Endodermal cell (in vitro differentiated cells): ENCODE measurements at regions not wholly inside any gene's neighbourhood (a gene's known extent, or its start where the extent isn't known, plus 50 kb on each side); places are given as distances from the start of the nearest gene placed in this dataset.

ENCODE experiments used
- DNase-seq: peaks from one replicate; pipeline ENCODE4 v3.0.0-alpha.2; 2017
- H3K27ac ChIP-seq: 2 replicates; pipeline ENCODE4 v1.5.1; 2013; ENCODE audit warnings: mild to moderate bottlenecking, low read depth, low read length, moderate library complexity
- H3K27me3 ChIP-seq: 2 replicates; pipeline ENCODE4 v1.6.1; 2013; ENCODE audit warnings: mild to moderate bottlenecking, low read length, moderate library complexity; ENCODE audit not compliant: insufficient read depth, control insufficient read depth, poor library complexity, severe bottlenecking
- H3K36me3 ChIP-seq: 2 replicates; pipeline ENCODE4 v1.7.0; 2013; ENCODE audit warnings: mild to moderate bottlenecking, low read length, moderate library complexity; ENCODE audit not compliant: control insufficient read depth, insufficient read depth
- H3K4me1 ChIP-seq: one replicate; pipeline ENCODE4 v1.7.0; 2013; ENCODE audit warnings: low read length; ENCODE audit not compliant: control insufficient read depth, insufficient read depth
- H3K4me3 ChIP-seq: 2 replicates; pipeline ENCODE4 v1.5.1; 2013; ENCODE audit warnings: mild to moderate bottlenecking, low read length, moderate library complexity
- H3K9ac ChIP-seq: 2 replicates; pipeline ENCODE4 v1.6.1; 2013; ENCODE audit warnings: mild to moderate bottlenecking, low read length, moderate library complexity; ENCODE audit not compliant: poor library complexity, severe bottlenecking; ENCODE audit errors: extremely low read depth
- H3K9me3 ChIP-seq: 2 replicates; pipeline ENCODE4 v1.6.1; 2013; ENCODE audit warnings: mild to moderate bottlenecking, low read length, moderate library complexity; ENCODE audit not compliant: control insufficient read depth
- H3K27ac Mint-ChIP-seq: 2 replicates; pipeline ENCODE4 v1.8.0; 2020; ENCODE audit warnings: mixed read lengths
- H3K27me3 Mint-ChIP-seq: 2 replicates; pipeline ENCODE4 v1.8.0; 2021; ENCODE audit warnings: mild to moderate bottlenecking, mixed read lengths; ENCODE audit not compliant: insufficient read depth
- H3K36me3 Mint-ChIP-seq: 2 replicates; pipeline ENCODE4 v1.8.0; 2020; ENCODE audit warnings: low read depth, mixed read lengths
- H3K4me1 Mint-ChIP-seq: 2 replicates; pipeline ENCODE4 v1.8.0; 2020; ENCODE audit warnings: mixed read lengths
- H3K4me3 Mint-ChIP-seq: 2 replicates; pipeline ENCODE4 v1.8.0; 2020; ENCODE audit warnings: mild to moderate bottlenecking, moderate library complexity, mixed read lengths
- H3K9me3 Mint-ChIP-seq: 2 replicates; pipeline ENCODE4 v1.8.0; 2020; ENCODE audit warnings: mild to moderate bottlenecking, mixed read lengths
- CTCF ChIP-seq: fragments of 200-600 bp; sonication (generic); conservative IDR thresholded peaks from 2 replicates; pipeline ENCODE4 v1.5.0; 2021; ENCODE audit warnings: antibody characterized with exemption, mild to moderate bottlenecking
- WGBS, 2 experiments: methylation state at CpG; one replicate each; pipeline versions ENCODE4 v1.1.5 to v1.1.7; 2013; ENCODE audit warnings: missing lambda C conversion rate in 2 of 2, mixed read lengths in 1 of 2; ENCODE audit not compliant: insufficient coverage in 1 of 2, insufficient read length in 1 of 2; 5-methylcytosine and 5-hydroxymethylcytosine counted together

GRCh38 chr1:244220410-244220809 is 169.3 kb downstream of the ZBTB18 start:
- TF ChIP-seq CTCF: no peak
- WGBS, 2 experiments: 72 to 90% methylated on average over 2 to 3 of the region's 3 CpGs
- Histone ChIP-seq H3K4me3 (no peak overlapping the region), H3K4me1 (no peaks in the 10 kb centered on the region), H3K27ac (no peak overlapping the region), H3K9me3 (no peaks in the 10 kb centered on the region), H3K9ac (no peak overlapping the region), H3K27me3 (no peaks in the 10 kb centered on the region), H3K36me3 (no peaks in the 10 kb centered on the region)
- Mint-ChIP-seq H3K9me3 (no peaks in the 10 kb centered on the region), H3K27me3 (peaks cover 2% of the 10 kb centered on the region), H3K36me3 (no peaks in the 10 kb centered on the region), H3K4me3 (no peak overlapping the region), H3K27ac (no peak overlapping the region), H3K4me1 (no peaks in the 10 kb centered on the region)
- DNase-seq: no peak

GRCh38 chr1:244221991-244222390 is 170.9 kb downstream of the ZBTB18 start:
- Mint-ChIP-seq H3K4me3 (no peak overlapping the region), H3K27me3 (peaks cover 2% of the 10 kb centered on the region), H3K36me3 (no peaks in the 10 kb centered on the region), H3K9me3 (no peaks in the 10 kb centered on the region), H3K27ac (no peak overlapping the region), H3K4me1 (no peaks in the 10 kb centered on the region)
- Histone ChIP-seq H3K4me3 (no peak overlapping the region), H3K4me1 (no peaks in the 10 kb centered on the region), H3K27ac (no peak overlapping the region), H3K36me3 (no peaks in the 10 kb centered on the region), H3K9ac (no peak overlapping the region), H3K27me3 (no peaks in the 10 kb centered on the region), H3K9me3 (no peaks in the 10 kb centered on the region)
- TF ChIP-seq CTCF: no peak
- WGBS, 2 experiments: 83 to 87% methylated on average over 3 to 4 of the region's 4 CpGs
- no peak for DNase-seq

- Mint-ChIP-seq H3K4me1 (no peaks in the 10 kb centered on the region), H3K27me3 (no peaks in the 10 kb centered on the region), H3K9me3 (no peaks in the 10 kb centered on the region), H3K27ac (no peak overlapping the region), H3K4me3 (no peak overlapping the region), H3K36me3 (no peaks in the 10 kb centered on the region)
- no peak overlapping the region for H3K27ac ChIP-seq
- DNase-seq: no peak
- 89 to 98% methylated on average over 10 to 11 of the region's 11 CpGs for WGBS, 2 experiments
- H3K27me3 ChIP-seq: no peaks in the 10 kb centered on the region
- no peaks in the 10 kb centered on the region for H3K9me3 ChIP-seq
- no peaks in the 10 kb centered on the region for H3K36me3 ChIP-seq
- H3K9ac ChIP-seq: no peak overlapping the region
- no peak for TF ChIP-seq CTCF
- H3K4me3 ChIP-seq: no peak overlapping the region
- no peaks in the 10 kb centered on the region for H3K4me1 ChIP-seq
Measured at GRCh38 chr1:244224487-244225430, 173.7 kb downstream of the ZBTB18 start.
